Panc1 (cell line): ENCODE measurements at regions not wholly inside any gene's neighbourhood (a gene's known extent, or its start where the extent isn't known, plus 50 kb on each side); places are given as distances from the start of the nearest gene placed in this dataset.

Experiments
- ATAC-seq: fragments of 200-7000 bp; cut with Tn5 transposase; 2 replicates; pipeline ENCODE4 v1.9.1; 2020; ENCODE audit warnings: mild to moderate bottlenecking, moderate library complexity
- BruUV-seq: library from RNA; stranded (reverse); fragments of 400-500 nt; replicated peaks from 2 replicates; lab custom pipeline; 2021; lab: Mats Ljungman, UMichigan
- CTCF ChIA-PET: fragments of 300-600 bp; sonication (Branson Sonifier 250); formaldehyde crosslinking; loops from one replicate; lab custom pipeline; 2022; ENCODE audit warnings: antibody characterized with exemption; lab: Charles Lee
- POLR2A ChIA-PET: fragments of 300-600 bp; sonication (Branson Sonifier 250); formaldehyde crosslinking; loops from one replicate; lab custom pipeline; 2022; ENCODE audit warnings: antibody characterized with exemption; lab: Charles Lee
- DNase-seq: peaks from one replicate; pipeline ENCODE4 v3.0.0-alpha.2; 2010; ENCODE audit warnings: low read depth, low spot score
- H3K27ac ChIP-seq: 2 replicates; pipeline ENCODE4 v1.5.1; 2011; ENCODE audit warnings: mild to moderate bottlenecking, low read length, inconsistent platforms
- H3K27me3 ChIP-seq: fragments of 200-500 bp; sonication (Bioruptor generic); 2 replicates; pipeline ENCODE4 v1.6.0; 2014; ENCODE audit warnings: low read length, inconsistent platforms; ENCODE audit not compliant: control insufficient read depth, insufficient read depth
- H3K36me3 ChIP-seq: fragments of 200-500 bp; sonication (Bioruptor generic); 2 replicates; pipeline ENCODE4 v1.5.1; 2014; ENCODE audit warnings: inconsistent platforms, mild to moderate bottlenecking, low read length, moderate library complexity; ENCODE audit not compliant: control insufficient read depth, insufficient read depth
- H3K4me1 ChIP-seq: 2 replicates; pipeline ENCODE4 v1.5.1; 2011; ENCODE audit warnings: inconsistent platforms, mild to moderate bottlenecking, low read length, moderate library complexity; ENCODE audit not compliant: control insufficient read depth, insufficient read depth
- H3K4me3 ChIP-seq, 2 experiments: 2 replicates each; pipeline ENCODE4 v1.5.1; 2011 to 2012; ENCODE audit warnings: low read depth in 2 of 2, low read length in 2 of 2, mild to moderate bottlenecking in 2 of 2, inconsistent platforms in 1 of 2, moderate library complexity in 1 of 2
- H3K9me3 ChIP-seq: fragments of 200-500 bp; sonication (Bioruptor generic); 2 replicates; pipeline ENCODE4 v1.5.1; 2014; ENCODE audit warnings: low read depth, mild to moderate bottlenecking, inconsistent platforms, low read length, moderate library complexity; ENCODE audit not compliant: control insufficient read depth, insufficient read depth
- CTCF ChIP-seq: fragments of 450-650 bp; IDR thresholded peaks from 2 replicates; pipeline ENCODE4 v1.5.1; 2017; ENCODE audit warnings: mild to moderate bottlenecking
- POLR2AphosphoS5 ChIP-seq: IDR thresholded peaks from 2 replicates; pipeline ENCODE4 v1.6.1; 2012; ENCODE audit warnings: mild to moderate bottlenecking, low read depth, low read length, moderate library complexity
- REST ChIP-seq, 2 experiments: IDR thresholded peaks; 2 replicates each; pipeline ENCODE4 v1.6.1; 2011 to 2012; ENCODE audit warnings: low read depth in 2 of 2, control low read depth in 1 of 2, low read length in 1 of 2, mild to moderate bottlenecking in 1 of 2, moderate library complexity in 1 of 2; ENCODE audit not compliant: insufficient read depth in 1 of 2
- SIN3A ChIP-seq: IDR thresholded peaks from 2 replicates; pipeline ENCODE4 v1.6.1; 2012; ENCODE audit warnings: low read depth, mild to moderate bottlenecking, low read length, moderate library complexity, borderline replicate concordance; ENCODE audit not compliant: insufficient read depth
- TCF7L2 ChIP-seq: IDR thresholded peaks from 2 replicates; pipeline ENCODE4 v1.6.1; 2011; ENCODE audit warnings: mild to moderate bottlenecking, low read depth, low read length, inconsistent platforms
- in situ Hi-C: cut with HindIII; loops from 2 replicates; pipeline ENCODE4 v1.10.0; 2016; ENCODE audit warnings: low sequenced_read_pairs, low pct_unique_long_range_greater_than_20kb
- intact Hi-C: fragments of 100-400 bp; cut with micrococcal nuclease; formaldehyde crosslinking; loops from one replicate; pipeline ENCODE4 v1.10.0; 2022; ENCODE audit not compliant: unreplicated experiment

GRCh38 chr19:29117926-29118325, 95.0 kb downstream of the UQCRFS1 start:
- no peak for DNase-seq
- Histone ChIP-seq H3K36me3 (no peaks in the 10 kb centered on the region), H3K9me3 (no peaks in the 10 kb centered on the region), H3K27ac (no peak overlapping the region), H3K27me3 (peaks cover 6% of the 10 kb centered on the region; the same call in 1 of the 2 replicates), H3K4me1 (no peaks in the 10 kb centered on the region), H3K4me3 (no peak overlapping the region)
- ChIA-PET CTCF (no interaction called here), POLR2A (no interaction called here)
- BruUV-seq, result no TSS peak
- intact Hi-C loops, result no loop called here
- in situ Hi-C loops, result no loop called here
- no peak for TF ChIP-seq SIN3A
- TF ChIP-seq POLR2AphosphoS5, result no peak
- TF ChIP-seq TCF7L2, result no peak
- no peak for TF ChIP-seq REST (IDR thresholded peaks at IDR 0.05; ENCODE audit: insufficient read depth in 1 of 2, low read depth in 2 of 2, low read length in 1 of 2)
- TF ChIP-seq CTCF, result no peak
- ATAC-seq, result no peak

GRCh38 chr19:29115181-29115580, 97.8 kb downstream of the UQCRFS1 start:
- intact Hi-C loops, result no loop called here
- no peak for ATAC-seq
- no peaks in the 10 kb centered on the region for H3K4me1 ChIP-seq
- H3K27me3 ChIP-seq, result peaks cover 7% of the 10 kb centered on the region; the same call in 1 of the 2 replicates
- H3K4me3 ChIP-seq, result no peak overlapping the region
- BruUV-seq, result no TSS peak
- POLR2A ChIA-PET, result no interaction called here
- no peaks in the 10 kb centered on the region for H3K36me3 ChIP-seq
- in situ Hi-C loops, result no loop called here
- no peak overlapping the region for H3K27ac ChIP-seq
- DNase-seq, result no peak
- CTCF ChIA-PET, result no interaction called here
- TF ChIP-seq REST (IDR thresholded peaks at IDR 0.05; ENCODE audit: insufficient read depth in 1 of 2, low read depth in 2 of 2, low read length in 1 of 2) (no peak), SIN3A (no peak), TCF7L2 (no peak), POLR2AphosphoS5 (no peak), CTCF (no peak)
- H3K9me3 ChIP-seq, result no peaks in the 10 kb centered on the region
